GM12892 (cell line): ENCODE measurements at regions not wholly inside any gene's neighbourhood (a gene's known extent, or its start where the extent isn't known, plus 50 kb on each side); places are given as distances from the start of the nearest gene placed in this dataset.

ENCODE experiments used
- DNase-seq: peaks from one replicate; pipeline ENCODE4 v3.0.0; 2011; ENCODE audit not compliant: insufficient read length
- FAIRE-seq: peaks from 2 replicates; lab custom pipeline; 2011; peaks lifted over from hg19 to GRCh38; lab: Jason Lieb, UNC
- POLR2A ChIP-seq: IDR thresholded peaks from 2 replicates; pipeline ENCODE4 v1.6.1; 2011; ENCODE audit warnings: low read depth, low read length, control low read depth
- POLR2AphosphoS5 ChIP-seq: IDR thresholded peaks from 2 replicates; pipeline ENCODE4 v1.6.1; 2011; ENCODE audit warnings: low read depth, low read length, control low read depth
- TAF1 ChIP-seq: IDR thresholded peaks from 2 replicates; pipeline ENCODE4 v1.6.1; 2011; ENCODE audit warnings: low read depth, mild to moderate bottlenecking, control low read depth, low read length, borderline replicate concordance

GRCh38 chr5:171705830-171706468 lies 79.7 kb upstream of the SMIM23 start:
- no peak for DNase-seq
- TF ChIP-seq POLR2AphosphoS5, result no peak
- no peak for TF ChIP-seq TAF1
- no peak for TF ChIP-seq POLR2A
- FAIRE-seq, result no peak

DNA sequence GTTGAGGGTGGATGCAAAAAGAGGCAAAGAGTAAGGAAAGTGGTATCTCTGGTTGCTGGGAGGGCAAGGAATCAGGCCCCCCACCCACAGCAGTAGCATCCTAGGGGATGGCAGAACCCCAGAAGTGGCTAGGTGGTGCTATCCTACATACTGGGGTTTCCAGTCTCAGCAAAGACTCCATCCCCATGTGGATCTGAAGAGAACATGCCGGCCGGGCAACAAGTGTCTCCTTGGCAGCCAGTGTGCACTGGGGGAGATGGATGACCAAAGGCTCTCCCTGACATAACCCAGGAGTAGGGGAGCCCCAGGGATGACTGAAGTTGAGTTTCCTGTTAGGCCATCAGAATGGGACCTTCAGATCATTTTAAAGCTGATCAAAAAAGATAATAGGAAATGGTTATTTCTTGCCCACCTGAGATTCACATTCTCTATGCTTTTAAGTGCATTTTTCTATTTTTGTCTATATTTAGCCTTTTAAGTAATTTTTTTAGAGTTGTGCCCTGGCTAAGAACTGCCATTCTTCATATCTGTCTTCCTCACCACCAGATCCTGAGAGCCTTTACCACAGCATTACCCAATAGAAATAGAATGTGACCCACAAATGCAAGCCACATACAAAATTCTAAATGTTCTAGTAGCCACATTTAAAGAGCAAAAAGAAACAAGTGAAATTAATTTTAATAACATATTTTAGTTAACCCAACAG lies 78.7 kb upstream of the SMIM23 start:
- FAIRE-seq (no peak), DNase-seq (no peak)
- TF ChIP-seq TAF1 (no peak), POLR2A (no peak), POLR2AphosphoS5 (no peak)

DNA sequence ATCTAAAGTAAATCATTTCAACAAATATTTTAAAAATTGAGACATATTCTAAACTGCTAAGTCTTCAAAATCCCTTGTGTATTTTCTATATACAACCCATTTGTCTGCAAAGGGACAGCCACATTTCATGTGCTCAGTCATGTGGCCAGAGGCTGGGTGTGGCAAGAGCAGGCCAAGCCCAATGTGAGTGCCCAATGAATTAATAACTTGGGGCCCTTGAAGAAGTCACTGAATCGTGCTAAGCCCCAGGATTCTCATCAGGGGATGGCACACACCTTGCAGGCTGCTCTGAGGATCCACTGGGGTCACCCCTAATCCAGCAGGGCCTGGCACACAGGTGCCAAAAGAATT lies 78.2 kb upstream of the SMIM23 start:
- TF ChIP-seq TAF1, result no peak
- TF ChIP-seq POLR2A, result no peak
- TF ChIP-seq POLR2AphosphoS5, result no peak
- FAIRE-seq, result no peak
- DNase-seq, result no peak

DNA sequence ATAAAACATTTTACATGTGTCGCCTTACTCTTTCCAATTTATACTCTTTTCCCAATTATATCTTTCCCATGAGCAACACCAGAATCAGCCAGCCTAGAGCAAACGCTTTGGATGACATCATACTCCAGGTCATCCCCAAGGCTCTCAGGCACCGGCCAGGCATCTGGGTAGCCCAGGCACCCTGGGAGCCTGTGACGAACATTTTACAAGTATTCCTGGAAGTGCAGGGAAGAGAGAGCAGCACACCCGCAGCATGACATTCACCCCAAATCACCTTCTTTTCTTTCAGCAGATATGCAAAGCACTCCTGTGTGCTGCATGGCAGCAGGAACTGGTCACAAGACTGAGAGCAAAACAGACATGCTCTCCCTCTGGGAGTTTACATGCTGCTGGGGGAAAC lies 75.7 kb upstream of the SMIM23 start:
- no peak for TF ChIP-seq TAF1
- TF ChIP-seq POLR2AphosphoS5, result no peak
- TF ChIP-seq POLR2A, result no peak
- FAIRE-seq (no peak), DNase-seq (no peak)

- no peak for TF ChIP-seq POLR2AphosphoS5
- FAIRE-seq, result no peak
- no peak for DNase-seq
Observed at GRCh38 chr5:171710451-171711024, 75.1 kb upstream of the SMIM23 start.

GRCh38 chr5:171711571-171711970 lies 74.0 kb upstream of the SMIM23 start:
- no peak for TF ChIP-seq TAF1
- FAIRE-seq, result no peak
- DNase-seq, result no peak

- TF ChIP-seq POLR2A, result no peak
- TF ChIP-seq TAF1, result no peak
- TF ChIP-seq POLR2AphosphoS5, result no peak
- no peak for DNase-seq
- no peak for FAIRE-seq
Observed at GRCh38 chr5:171712616-171713015, 73.0 kb upstream of the SMIM23 start.

DNA sequence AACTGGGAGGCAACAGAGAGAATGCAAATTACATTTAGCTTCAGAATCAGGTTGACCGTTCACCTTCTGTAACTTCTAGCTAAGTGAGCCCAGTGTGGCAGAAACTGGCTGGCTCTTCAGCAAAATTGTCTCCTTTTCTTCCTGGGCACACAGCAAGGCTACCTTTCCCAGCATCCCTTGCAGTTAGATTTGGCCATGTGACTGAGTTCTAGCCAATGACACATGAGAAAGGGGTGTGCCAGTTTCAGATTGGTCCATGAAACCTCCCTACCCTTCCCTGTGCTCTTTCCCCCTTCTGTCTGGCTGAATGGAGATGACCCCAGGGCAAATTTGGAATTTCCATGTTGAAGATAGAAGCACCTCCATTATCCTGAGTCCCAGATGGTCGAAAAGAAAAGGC lies 72.5 kb upstream of the SMIM23 start:
- no peak for FAIRE-seq
- DNase-seq, result no peak
- TF ChIP-seq TAF1 (no peak), POLR2AphosphoS5 (no peak), POLR2A (no peak)

DNA sequence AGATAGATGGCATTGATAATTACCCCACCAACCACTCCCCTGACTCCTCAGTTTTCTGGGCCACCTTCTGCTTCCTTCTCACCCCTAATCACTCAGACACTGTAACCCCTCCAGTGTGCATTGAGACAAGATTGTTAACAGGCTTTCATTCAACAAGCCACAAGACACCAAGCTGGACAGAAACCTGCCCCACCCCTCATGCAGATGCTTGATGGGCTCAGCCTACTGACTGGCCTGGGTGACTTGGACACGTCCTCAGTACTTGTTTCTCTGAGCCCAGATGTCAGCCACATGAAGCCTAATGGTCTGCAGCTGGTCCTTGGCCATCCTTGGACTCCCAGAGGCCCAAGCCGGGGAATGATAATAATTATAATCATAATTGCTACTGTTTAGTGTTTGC lies 71.4 kb upstream of the SMIM23 start:
- TF ChIP-seq TAF1 (no peak), POLR2A (no peak), POLR2AphosphoS5 (no peak)
- FAIRE-seq (no peak), DNase-seq (no peak)

- no peak for FAIRE-seq
- DNase-seq, result no peak
- TF ChIP-seq POLR2A (no peak), TAF1 (no peak), POLR2AphosphoS5 (no peak)
Observed at GRCh38 chr5:171714851-171715250, 70.8 kb upstream of the SMIM23 start.

DNA sequence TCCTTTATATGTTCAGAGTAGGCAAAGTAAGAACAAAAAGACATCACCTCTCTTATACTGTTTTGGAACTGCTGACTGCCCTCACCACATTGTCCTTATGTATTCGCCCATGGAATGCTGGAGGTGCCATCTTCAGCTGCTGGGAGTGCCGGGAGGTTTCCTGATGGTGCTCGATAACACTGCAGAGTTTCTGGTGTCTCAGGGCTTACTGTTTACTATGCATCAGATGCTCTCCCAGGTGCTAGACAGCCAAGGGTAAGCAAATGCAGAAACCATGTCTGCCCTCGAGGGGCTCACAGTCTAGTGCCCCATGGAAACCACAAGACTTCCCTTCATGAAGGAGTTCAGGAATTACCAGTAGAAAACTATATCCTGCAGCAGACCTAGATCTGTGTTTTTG lies 70.1 kb upstream of the SMIM23 start:
- no peak for DNase-seq
- no peak for TF ChIP-seq POLR2AphosphoS5
- TF ChIP-seq TAF1, result no peak
- TF ChIP-seq POLR2A, result no peak
- FAIRE-seq, result no peak

GRCh38 chr5:171720086-171720485 lies 65.5 kb upstream of the SMIM23 start:
- DNase-seq (no peak), FAIRE-seq (no peak)
- TF ChIP-seq POLR2AphosphoS5 (no peak), TAF1 (no peak), POLR2A (no peak)
